ENCODE measurements at regions not wholly inside any gene's neighbourhood (a gene's known extent, or its start where the extent isn't known, plus 50 kb on each side); places are given as distances from the start of the nearest gene placed in this dataset.

GRCh38 chr11:28442131-28442530 is 333.9 kb downstream of the METTL15 start:
- Mint-ChIP-seq H3K36me3 (ENCODE audit: low read depth) (no peaks in the 10 kb centered on the region), H3K9me3 (no peaks in the 10 kb centered on the region), H3K4me1 (no peaks in the 10 kb centered on the region), H3K27ac (no peak overlapping the region), H3K27me3 (no peaks in the 10 kb centered on the region), H3K4me3 (no peak overlapping the region)
- DNase-seq: no peak
- CTCF ChIA-PET: no interaction called here
- POLR2A ChIA-PET: no interaction called here

DNA sequence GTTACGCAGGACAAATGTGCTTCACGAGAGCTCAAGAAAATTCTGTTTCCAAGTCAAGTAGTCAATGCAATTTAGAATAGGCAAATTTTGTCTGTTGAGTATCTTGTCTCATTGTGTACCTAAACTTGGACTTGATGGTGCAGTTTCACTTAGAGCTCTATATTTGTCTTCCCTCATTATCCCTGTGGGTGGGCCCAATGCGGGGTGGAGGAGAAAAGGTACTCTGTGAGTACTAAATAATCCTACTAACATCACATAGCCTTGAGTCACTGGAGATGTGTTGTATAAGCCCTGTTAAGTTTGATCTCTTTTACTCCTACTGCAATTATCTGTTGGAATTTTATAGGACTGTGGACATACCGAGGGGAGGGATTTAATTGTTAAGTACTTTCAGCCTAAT is 331.2 kb downstream of the METTL15 start:
- Mint-ChIP-seq H3K36me3 (ENCODE audit: low read depth) (no peaks in the 10 kb centered on the region), H3K27me3 (no peaks in the 10 kb centered on the region), H3K4me3 (no peak overlapping the region), H3K9me3 (no peaks in the 10 kb centered on the region), H3K4me1 (no peaks in the 10 kb centered on the region), H3K27ac (no peak overlapping the region)
- DNase-seq: no peak
- ChIA-PET CTCF (no interaction called here), POLR2A (no interaction called here)

GRCh38 chr11:28420099-28420498 is 311.9 kb downstream of the METTL15 start:
- Mint-ChIP-seq H3K27ac (no peak overlapping the region), H3K9me3 (no peaks in the 10 kb centered on the region), H3K36me3 (ENCODE audit: low read depth) (no peaks in the 10 kb centered on the region), H3K4me3 (no peak overlapping the region), H3K27me3 (no peaks in the 10 kb centered on the region), H3K4me1 (no peaks in the 10 kb centered on the region)
- CTCF ChIA-PET: no interaction called here
- DNase-seq: no peak
- POLR2A ChIA-PET: no interaction called here

- POLR2A ChIA-PET: no interaction called here
- H3K4me1 Mint-ChIP-seq: no peaks in the 10 kb centered on the region
- H3K9me3 Mint-ChIP-seq: no peaks in the 10 kb centered on the region
- no peaks in the 10 kb centered on the region for H3K27me3 Mint-ChIP-seq
- DNase-seq: no peak
- CTCF ChIA-PET: no interaction called here
- H3K36me3 Mint-ChIP-seq (ENCODE audit: low read depth): no peaks in the 10 kb centered on the region
- no peak overlapping the region for H3K4me3 Mint-ChIP-seq
- no peak overlapping the region for H3K27ac Mint-ChIP-seq
Measured at GRCh38 chr11:28417601-28418323, 309.6 kb downstream of the METTL15 start.

DNA sequence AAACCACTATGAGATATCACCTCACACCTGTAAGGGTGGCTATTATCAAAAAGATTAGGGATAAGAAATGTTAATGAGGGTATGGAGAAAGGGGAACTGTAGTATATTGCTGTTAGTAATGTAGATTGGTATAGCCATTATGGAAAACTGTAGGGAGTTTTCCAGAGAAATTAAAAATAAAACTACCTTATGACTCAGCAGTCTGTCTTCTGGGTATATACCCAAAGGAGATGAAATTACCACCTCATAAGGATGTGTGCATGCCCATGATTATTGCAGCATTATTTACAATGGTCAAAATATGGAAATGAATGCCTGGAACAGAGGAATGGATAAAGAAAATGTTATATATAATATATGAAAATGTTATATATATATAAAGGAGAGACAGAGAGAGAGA is 303.8 kb downstream of the METTL15 start:
- H3K27ac Mint-ChIP-seq: no peak overlapping the region
- no peak for DNase-seq
- H3K36me3 Mint-ChIP-seq (ENCODE audit: low read depth): no peaks in the 10 kb centered on the region
- no peaks in the 10 kb centered on the region for H3K4me1 Mint-ChIP-seq
- no peak overlapping the region for H3K4me3 Mint-ChIP-seq
- POLR2A ChIA-PET: no interaction called here
- CTCF ChIA-PET: no interaction called here
- H3K9me3 Mint-ChIP-seq: no peaks in the 10 kb centered on the region
- no peaks in the 10 kb centered on the region for H3K27me3 Mint-ChIP-seq

- Mint-ChIP-seq H3K4me1 (no peaks in the 10 kb centered on the region), H3K27me3 (no peaks in the 10 kb centered on the region), H3K9me3 (peaks cover 2% of the 10 kb centered on the region), H3K36me3 (ENCODE audit: low read depth) (no peaks in the 10 kb centered on the region), H3K4me3 (no peak overlapping the region), H3K27ac (no peak overlapping the region)
- ChIA-PET CTCF (no interaction called here), POLR2A (no interaction called here)
- DNase-seq: no peak
Measured at GRCh38 chr11:28401446-28401845, 293.3 kb downstream of the METTL15 start.

- no peaks in the 10 kb centered on the region for H3K27me3 Mint-ChIP-seq
- no peak overlapping the region for H3K27ac Mint-ChIP-seq
- H3K4me1 Mint-ChIP-seq: no peaks in the 10 kb centered on the region
- H3K36me3 Mint-ChIP-seq (ENCODE audit: low read depth): no peaks in the 10 kb centered on the region
- DNase-seq: no peak
- peaks cover 2% of the 10 kb centered on the region for H3K9me3 Mint-ChIP-seq
- ChIA-PET POLR2A (no interaction called here), CTCF (no interaction called here)
- no peak overlapping the region for H3K4me3 Mint-ChIP-seq
Measured at GRCh38 chr11:28400331-28401100, 292.3 kb downstream of the METTL15 start.

DNA sequence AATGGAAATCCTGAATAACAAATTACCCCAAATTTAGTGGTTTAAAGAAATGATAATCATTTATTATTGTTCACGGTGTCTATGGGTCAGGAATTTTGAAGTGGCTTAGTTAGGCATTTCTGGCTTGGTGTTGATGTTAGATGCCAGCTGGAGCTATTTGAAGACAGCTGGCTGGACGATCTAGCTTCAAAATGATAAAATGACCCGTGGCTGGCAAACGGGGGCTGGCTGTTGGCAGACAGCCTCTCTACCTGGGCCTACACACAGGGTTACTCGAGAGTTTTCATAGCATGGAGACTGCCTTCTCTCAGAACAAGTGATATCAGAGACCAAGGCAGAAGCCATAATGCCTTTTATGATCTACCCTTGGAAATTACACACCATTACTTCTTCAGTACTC is 285.2 kb downstream of the METTL15 start:
- peaks cover 3% of the 10 kb centered on the region for H3K9me3 Mint-ChIP-seq
- ChIA-PET CTCF (no interaction called here), POLR2A (no interaction called here)
- H3K27ac Mint-ChIP-seq: no peak overlapping the region
- no peak overlapping the region for H3K4me3 Mint-ChIP-seq
- no peaks in the 10 kb centered on the region for H3K4me1 Mint-ChIP-seq
- DNase-seq: no peak
- H3K36me3 Mint-ChIP-seq (ENCODE audit: low read depth): no peaks in the 10 kb centered on the region
- no peaks in the 10 kb centered on the region for H3K27me3 Mint-ChIP-seq

- ChIA-PET CTCF (no interaction called here), POLR2A (no interaction called here)
- DNase-seq: no peak
- Mint-ChIP-seq H3K27me3 (no peaks in the 10 kb centered on the region), H3K4me3 (no peak overlapping the region), H3K9me3 (peaks cover 10% of the 10 kb centered on the region), H3K27ac (no peak overlapping the region), H3K4me1 (no peaks in the 10 kb centered on the region), H3K36me3 (ENCODE audit: low read depth) (no peaks in the 10 kb centered on the region)
Measured at GRCh38 chr11:28384418-28384817, 276.2 kb downstream of the METTL15 start.

DNA sequence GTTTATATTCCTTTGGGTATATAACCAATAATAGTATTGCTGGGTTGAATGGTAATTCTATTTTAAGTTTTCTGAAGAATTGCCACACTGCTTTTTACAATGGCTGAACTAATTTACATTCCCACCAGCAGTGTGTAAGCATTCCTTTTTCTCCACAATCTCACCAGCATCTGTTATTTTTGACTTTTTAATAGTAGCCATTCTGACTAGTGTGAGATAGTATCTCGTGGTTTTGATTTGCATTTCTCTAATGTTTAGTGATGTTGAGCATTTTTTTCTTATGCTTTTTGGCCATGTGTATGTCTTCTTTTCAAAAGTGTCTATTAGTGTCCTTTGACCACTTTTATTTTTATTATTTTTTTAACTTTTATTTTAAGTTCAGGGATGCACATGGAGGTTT is 275.3 kb downstream of the METTL15 start:
- H3K27me3 Mint-ChIP-seq: no peaks in the 10 kb centered on the region
- peaks cover 10% of the 10 kb centered on the region for H3K9me3 Mint-ChIP-seq
- ChIA-PET CTCF (no interaction called here), POLR2A (no interaction called here)
- no peaks in the 10 kb centered on the region for H3K36me3 Mint-ChIP-seq (ENCODE audit: low read depth)
- no peak overlapping the region for H3K4me3 Mint-ChIP-seq
- no peak overlapping the region for H3K27ac Mint-ChIP-seq
- no peak for DNase-seq
- no peaks in the 10 kb centered on the region for H3K4me1 Mint-ChIP-seq
